ENCODE measurements at regions not wholly inside any gene's neighbourhood (a gene's known extent, or its start where the extent isn't known, plus 50 kb on each side); places are given as distances from the start of the nearest gene placed in this dataset.
"Not testable (repeated sequence)": the region's sequence is repeated elsewhere in the genome, so short reads cannot be mapped to it uniquely, and the experiment has no call there.

DNA sequence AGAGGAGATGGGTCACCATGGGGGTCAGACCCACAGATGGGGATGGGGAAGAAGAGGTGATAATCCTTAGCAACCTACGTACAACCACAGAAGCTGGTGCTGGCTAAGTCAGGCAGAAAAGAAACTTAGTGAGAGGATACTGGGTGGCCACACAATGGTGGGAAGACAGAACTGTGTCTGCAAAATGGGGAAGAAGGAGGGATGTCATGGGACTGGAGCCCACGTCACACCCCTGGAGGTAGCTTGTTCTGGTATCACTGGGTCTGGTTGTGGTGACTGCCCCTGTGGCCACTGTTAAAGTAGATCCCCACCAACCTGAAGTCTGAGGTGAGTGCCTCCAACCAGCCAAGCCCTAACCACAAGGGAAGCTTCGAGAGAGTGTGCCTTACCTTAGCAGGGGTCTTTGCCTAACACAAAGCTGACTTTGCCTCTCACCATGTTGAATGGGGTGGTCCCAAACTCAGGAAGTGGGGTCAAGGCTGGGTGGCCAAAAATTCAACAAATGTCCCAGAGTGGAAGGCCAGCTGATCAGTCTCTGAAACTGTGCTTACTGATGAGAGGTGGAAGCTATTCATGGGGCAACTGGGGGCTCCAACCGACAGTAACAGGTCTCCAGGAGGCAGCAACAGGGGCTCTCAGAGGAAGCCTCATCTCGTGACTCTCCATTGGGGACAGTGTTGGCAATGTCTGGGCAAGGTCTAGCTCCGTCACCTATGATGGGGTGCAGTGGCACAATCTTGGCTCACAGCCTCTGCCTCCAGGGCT is 64.8 kb upstream of the SLC1A4 start:
- DNase-seq = no peak

DNA sequence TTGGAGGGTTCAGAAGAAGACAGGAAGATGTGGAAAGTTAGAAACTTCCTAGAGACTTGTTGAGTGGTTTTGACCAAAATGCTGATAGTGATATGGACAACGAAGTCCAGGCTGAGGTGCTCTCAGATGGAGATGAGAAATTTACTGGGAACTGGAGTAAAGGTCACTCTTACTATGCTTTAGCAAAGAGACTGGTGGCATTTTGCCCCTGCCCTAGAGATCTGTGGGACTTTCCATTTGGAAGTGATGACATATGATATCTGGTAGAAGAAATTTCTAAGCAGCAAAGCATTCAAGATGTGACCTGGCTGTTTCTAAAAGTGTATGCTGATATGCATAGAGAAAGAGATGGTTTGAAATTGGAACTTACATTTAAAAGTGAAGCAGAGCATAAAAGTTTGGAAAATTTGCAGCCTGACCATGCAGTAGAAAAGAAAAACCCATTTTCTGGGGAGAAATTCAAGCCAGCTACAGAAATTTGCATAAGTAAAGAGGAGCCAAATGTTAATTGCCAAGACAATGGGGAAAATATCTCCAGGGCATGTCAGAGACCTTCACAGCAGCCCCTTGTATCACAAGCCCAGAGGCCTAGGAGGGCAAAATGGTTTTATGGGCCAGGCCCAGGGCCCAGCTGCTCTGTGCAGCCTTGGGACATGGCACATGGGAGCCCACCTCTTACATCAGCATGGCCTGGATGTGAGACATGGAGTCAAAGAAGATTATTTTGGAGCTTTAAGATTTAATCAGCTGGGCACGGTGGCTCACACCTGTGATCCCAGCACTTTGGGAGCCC is 63.1 kb upstream of the SLC1A4 start:
- DNase-seq = not testable (repeated sequence)

DNA sequence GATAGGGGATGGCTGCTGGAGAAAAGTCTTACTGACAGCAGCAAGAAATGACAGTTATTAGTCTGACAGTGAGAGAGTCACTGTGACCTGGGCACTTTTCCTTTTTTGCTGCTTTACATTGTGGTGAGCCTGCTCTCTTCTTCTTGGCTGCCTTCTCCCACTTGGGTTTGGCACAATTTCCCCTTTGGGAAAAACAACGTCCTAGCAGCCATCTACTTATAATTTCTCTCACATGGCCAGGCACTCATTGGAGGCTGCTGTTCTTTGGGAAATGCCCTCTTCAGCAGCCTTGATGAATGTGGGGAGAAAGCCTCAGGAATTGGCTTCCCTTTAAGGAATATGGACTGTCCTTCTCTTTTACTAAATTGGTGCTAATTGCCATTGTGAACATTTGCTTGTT is 60.4 kb upstream of the SLC1A4 start:
- DNase-seq = no peak

DNA sequence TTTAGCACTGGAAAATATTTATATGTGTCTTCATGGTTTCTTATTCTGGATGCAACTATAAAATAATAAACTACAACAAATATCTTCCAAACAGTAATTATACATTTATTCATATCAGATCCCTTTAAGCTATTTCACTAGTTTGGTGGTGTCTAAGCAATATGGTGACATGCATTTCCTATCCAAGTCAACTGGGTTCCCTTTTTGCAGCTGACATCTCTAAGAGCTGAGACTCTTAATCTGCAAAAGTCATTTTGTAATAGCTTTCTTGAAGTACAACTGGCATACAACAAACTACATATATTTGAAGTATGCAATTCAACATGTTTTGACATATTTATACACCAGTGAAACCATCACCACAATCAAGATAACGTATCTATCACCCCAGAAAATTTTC is 59.9 kb upstream of the SLC1A4 start:
- no peak for DNase-seq

DNA sequence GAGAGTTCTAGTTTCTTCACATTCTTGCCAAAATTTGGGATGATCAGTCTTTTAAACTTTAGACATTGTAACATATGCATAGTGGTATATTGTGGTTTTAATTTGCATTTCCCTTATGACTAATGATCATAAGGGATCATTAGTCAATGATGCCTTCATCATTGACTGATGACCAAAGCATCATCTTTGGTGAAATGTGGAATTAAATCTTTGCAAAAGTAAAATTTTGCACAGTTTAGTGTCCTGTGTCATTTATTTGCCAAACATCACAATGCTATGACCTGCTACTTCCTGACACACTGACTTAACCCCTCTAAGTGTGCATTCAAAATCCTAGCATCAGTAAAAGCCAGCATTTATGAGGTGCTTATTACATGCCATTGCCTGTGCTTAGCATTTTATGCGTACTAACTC is 58.9 kb upstream of the SLC1A4 start:
- no peak for DNase-seq

DNA sequence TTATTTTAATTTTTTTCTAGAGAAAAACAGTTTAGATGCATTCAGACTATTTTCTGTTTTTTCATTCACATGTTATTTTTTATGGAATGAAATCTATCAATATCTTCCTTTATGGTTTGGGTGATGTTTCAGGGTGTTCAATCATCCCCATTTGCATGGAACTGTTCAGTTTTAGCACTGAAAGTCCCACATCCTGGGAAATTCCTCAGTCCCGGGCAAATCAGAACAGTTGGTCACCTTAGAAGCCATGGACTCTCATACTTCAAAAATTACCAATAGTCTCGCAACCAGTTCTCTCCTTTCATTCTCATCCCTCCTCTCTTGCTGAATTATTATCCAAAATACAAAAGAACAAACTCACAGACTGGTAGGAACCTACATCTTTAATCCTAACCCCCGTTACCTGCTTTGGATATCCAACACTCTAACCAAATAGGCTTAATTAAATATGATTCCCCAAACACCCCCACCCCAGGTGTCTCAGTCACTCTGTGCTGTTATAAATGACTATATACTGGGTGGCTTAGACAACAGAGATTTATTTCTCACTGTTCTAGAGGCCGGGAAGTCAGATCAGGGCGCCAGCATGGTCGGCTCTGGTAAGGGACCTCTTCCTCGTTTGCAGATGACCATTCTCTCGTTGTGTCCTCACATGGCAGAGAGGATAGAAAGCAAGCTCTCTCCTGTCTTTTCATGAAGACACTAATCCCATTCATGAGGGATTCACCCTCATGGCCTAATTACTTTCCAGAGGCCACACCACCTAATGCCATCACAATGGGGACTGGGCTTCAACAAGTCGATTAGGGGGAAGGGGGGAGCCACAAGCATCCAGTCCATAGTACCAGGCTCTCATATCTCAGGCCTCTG is 57.7 kb upstream of the SLC1A4 start:
- DNase-seq = no peak

DNA sequence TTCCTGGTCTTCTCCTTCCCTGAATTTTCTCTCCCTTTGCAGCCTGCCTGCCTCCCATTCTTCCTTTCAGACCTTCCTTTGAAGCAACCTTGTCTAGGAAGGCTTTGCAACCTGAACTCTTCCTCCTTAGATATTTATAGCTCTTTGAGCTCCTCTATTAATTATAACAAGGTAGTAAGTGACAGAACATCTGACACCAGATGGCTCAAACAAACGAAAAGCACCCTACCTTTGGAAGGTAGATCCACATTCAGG is 57.2 kb upstream of the SLC1A4 start:
- DNase-seq = no peak

DNA sequence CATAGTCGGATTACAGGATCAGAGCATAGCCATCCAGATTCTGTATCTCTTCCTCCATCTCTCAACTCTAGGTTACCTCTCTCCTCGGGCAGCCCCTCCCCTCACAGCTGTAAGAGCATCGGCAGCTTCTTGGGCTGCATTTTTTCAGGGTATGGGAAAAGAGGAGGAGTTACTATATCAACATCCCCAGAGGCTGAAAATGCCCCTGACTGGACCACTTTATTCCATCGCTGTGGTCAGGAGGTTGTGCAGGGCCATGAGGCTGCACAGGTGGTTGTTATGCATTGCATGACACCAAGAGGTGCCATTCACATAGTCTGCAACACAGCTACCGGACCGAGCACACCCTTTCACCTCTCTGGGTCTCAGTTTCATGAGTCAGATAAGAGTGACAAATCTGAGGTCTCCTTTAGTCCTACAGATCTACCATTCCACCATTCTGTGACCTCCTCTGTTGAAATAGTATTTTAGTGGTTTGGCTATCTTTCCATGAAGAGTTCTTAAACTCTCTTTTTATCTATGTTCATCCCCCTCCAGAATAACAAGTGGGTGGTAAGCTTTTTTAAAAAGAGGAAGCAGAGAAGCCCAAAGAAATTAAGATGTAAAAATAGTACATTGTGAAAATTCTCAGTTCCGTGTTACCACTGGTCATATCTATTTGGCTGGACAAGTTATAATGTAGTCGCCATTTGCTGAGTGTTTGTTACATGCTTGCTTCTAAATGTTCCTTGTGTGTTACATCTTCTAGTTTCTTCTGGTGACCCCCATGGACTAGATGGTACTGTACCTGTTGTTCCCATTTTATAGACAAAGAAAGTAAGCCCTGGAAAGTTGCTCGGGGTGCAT is 56.6 kb upstream of the SLC1A4 start:
- DNase-seq = no peak

DNA sequence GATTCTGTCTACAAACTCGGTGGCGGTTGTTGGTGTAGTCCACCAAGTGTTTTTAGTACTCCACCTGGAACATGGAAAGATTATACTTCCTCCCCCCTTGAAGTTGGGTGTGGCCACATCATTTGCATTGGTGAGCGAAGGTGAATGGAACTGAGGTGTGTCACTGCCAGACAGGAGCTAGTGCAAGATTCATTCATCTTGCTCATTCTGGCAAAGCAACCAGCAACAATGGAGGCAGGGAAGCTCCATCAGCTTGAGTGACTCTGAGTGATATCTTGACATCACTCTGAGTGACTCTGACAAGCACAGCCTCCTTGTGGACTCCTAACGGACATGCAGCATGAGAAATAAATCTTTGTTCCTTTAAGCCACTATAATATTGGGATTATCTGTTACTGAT is 54.7 kb upstream of the SLC1A4 start:
- DNase-seq = no peak

DNA sequence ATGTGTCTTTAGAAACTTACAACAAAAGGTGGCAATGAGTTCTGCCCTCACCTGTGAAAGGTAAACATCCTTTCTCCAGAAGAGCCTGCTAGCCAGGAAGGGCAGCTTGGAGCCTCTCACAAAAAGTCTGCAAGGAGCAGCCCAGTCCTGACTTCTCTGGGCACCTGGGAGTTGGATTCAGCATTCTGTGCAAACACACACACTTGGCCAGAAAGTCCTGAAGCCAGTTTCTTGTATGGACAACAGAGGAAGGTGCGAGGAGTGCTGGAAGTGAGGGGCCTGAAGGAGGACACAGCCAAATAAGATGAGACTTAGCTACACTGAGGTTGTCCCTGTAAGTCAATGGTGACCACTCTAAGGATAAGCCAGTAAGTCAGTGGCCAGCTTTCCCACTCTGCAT is 52.4 kb upstream of the SLC1A4 start:
- DNase-seq = no peak

DNA sequence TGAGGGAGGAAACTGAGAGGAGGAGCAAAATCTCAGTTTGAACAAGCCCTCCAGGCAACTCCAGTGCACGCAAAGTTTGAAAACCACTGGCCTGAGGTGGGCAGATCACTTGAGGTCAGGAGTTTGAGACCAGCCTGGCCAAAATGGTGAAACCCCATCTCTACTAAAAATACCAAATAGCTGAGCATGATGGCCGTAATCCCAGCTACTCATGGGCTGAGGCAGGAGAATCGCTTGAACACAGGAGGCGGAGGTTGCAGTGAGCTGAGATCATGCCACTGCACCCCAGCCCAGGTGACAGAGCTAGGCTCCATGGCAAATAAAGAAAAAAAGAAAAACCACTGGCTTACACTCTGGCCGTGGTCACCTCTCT is 51.9 kb upstream of the SLC1A4 start:
- not testable (repeated sequence) for DNase-seq

DNA sequence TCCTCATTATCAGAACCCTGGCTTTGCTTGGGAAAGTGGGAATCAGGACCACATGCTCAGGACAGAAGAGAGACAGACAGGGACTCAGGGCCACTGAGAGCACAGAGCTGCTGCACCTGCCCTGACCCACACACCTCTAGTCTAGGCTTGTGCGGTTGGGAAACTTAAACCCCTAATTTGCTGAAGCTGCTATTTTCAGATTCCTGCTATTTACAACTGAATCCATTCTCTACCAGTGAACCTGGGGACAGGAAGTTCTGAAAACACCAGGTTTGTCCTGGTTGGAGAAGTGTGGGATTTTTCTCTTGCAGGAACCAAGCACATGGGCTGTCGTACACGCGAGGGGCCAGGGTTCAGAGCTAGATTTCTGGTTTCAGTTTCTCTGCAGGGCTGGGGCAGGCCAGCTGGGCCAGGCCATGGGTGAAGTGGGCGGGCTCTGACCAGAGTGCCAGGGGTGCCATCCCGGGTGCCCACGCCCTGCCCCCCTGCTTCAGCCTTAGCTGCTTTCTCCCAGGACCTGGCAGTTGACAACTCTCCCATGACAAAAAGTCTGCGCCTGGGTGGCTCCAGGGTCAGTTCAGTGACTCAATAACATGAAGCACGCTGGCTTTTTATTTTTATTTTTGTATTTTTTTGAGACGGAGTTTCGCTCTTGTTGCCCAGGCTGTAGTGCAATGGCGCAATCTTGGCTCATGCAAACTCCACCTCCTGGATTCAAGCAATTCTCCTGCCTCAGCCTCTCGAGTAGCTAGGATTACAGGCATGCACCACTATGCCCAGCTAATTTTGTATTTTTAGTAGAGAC is 51.3 kb upstream of the SLC1A4 start:
- DNase-seq = no peak

DNA sequence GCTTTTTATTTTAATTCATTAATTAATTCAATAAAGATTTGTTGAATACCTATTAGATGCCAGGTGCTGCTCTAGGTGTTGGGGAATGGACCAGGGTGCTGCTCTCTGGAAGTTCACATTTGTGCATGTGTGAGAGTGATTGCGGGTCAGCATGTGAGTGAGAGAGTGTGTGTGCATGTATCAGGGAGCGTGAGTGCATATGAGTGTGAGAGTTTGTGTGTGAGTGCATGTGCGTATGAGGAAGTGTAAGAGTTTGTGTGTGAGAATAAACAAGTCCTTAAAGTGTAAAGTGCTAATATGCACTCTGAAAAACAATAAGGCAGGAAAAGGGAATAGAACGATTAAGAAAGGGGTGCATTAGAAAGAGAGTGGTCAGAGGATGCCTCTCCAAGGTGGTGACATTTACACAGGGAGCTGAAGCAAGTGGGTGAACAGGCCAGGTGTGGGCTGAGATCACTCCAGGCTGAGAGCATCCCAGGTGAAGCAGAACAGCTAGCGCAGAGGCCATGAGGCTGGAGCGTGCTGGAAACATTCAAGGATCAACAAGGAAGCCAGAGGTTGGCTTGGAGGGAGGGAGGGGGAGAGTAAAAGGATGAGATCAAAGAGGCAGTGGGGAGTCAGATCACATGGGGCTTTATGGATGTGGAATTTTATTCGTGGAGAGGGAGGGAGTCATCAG is 50.5 kb upstream of the SLC1A4 start:
- DNase-seq = no peak

DNA sequence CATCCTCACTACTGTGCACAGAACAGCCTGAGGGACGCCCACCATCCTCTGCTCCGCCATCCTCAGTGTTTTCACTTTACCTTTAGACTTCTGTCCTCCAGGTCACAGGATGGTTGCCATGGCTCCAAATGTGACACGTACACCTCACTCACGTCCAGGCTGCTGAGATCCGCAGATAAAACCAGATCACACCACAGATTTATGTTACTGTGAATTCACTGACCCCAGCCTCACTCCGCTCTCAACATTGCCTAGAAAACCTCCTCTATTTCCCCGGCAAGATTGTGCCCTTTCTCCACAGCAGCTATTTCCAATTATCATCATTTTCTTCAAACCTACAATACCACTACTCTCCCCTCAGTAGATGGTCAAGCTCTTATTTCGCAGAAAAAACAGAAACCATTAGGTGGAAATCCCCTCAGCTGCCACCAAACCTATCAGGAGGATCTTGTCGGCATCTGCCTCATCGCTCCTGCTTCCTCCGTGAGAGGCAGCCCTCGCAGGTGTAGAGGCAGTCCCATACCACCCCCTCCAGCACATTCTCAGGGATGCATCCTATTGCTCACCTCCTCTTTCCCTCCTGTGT is 49.8 kb upstream of the SLC1A4 start:
- DNase-seq = no peak

Data from NCI-H774 (cell line).